Mesenchymal stem cell (in vitro differentiated cells and primary cell): ENCODE measurements at regions not wholly inside any gene's neighbourhood (a gene's known extent, or its start where the extent isn't known, plus 50 kb on each side); places are given as distances from the start of the nearest gene placed in this dataset.

Experiments
- DNase-seq: peaks from one replicate; pipeline ENCODE4 v3.0.0-alpha.2; 2013
- H2AFZ ChIP-seq: one replicate; pipeline ENCODE4 v1.6.1; 2013; ENCODE audit warnings: low read depth, mild to moderate bottlenecking, control low read depth, inconsistent platforms, low read length, moderate library complexity
- H2AK5ac ChIP-seq: 2 replicates; pipeline ENCODE4 v1.6.1; 2013; ENCODE audit warnings: low read length, moderate library complexity, mild to moderate bottlenecking, inconsistent platforms; ENCODE audit not compliant: severe bottlenecking
- H2BK120ac ChIP-seq: one replicate; pipeline ENCODE4 v1.6.1; 2013; ENCODE audit warnings: low read depth, mild to moderate bottlenecking, inconsistent platforms, low read length, moderate library complexity
- H2BK12ac ChIP-seq, 2 experiments: one replicate each; pipeline ENCODE4 v1.6.1; 2013; ENCODE audit warnings: inconsistent platforms in 2 of 2, low read length in 2 of 2, mild to moderate bottlenecking in 2 of 2, moderate library complexity in 2 of 2, control low read depth in 1 of 2
- H2BK15ac ChIP-seq: one replicate; pipeline ENCODE4 v1.6.1; 2013; ENCODE audit warnings: mild to moderate bottlenecking, low read depth, inconsistent platforms; ENCODE audit not compliant: poor library complexity, severe bottlenecking
- H2BK5ac ChIP-seq: 2 replicates; pipeline ENCODE4 v1.6.1; 2013; ENCODE audit warnings: low read depth, mild to moderate bottlenecking, low read length, control low read depth, inconsistent platforms; ENCODE audit not compliant: poor library complexity, severe bottlenecking
- H3K14ac ChIP-seq, 2 experiments: one replicate each; pipeline ENCODE4 v1.6.1; 2013; ENCODE audit warnings: inconsistent platforms in 2 of 2, low read length in 2 of 2, control low read depth in 1 of 2, mild to moderate bottlenecking in 1 of 2, moderate library complexity in 1 of 2
- H3K18ac ChIP-seq, 2 experiments: one replicate each; pipeline ENCODE4 v1.6.1; 2013; ENCODE audit warnings: inconsistent platforms in 2 of 2, low read length in 2 of 2, control low read depth in 1 of 2, low read depth in 1 of 2, mild to moderate bottlenecking in 1 of 2
- H3K23ac ChIP-seq, 2 experiments: one replicate each; pipeline ENCODE4 v1.6.1; 2013; ENCODE audit warnings: inconsistent platforms in 2 of 2, low read length in 2 of 2, mild to moderate bottlenecking in 2 of 2, moderate library complexity in 2 of 2, control low read depth in 1 of 2
- H3K27ac ChIP-seq: 2 replicates; pipeline ENCODE4 v1.5.1; 2013; ENCODE audit warnings: mild to moderate bottlenecking, moderate library complexity, low read length, control low read depth, inconsistent platforms; ENCODE audit not compliant: poor library complexity, severe bottlenecking
- H3K27me3 ChIP-seq, 2 experiments: 2 replicates each; pipeline versions ENCODE4 v1.6.1 to v1.7.0; 2013; ENCODE audit warnings: low read length in 2 of 2, mild to moderate bottlenecking in 2 of 2, moderate library complexity in 2 of 2, control low read depth in 1 of 2, inconsistent platforms in 1 of 2; ENCODE audit not compliant: control insufficient read depth in 1 of 2, insufficient read depth in 1 of 2
- H3K36me3 ChIP-seq, 2 experiments: 2 replicates each; pipeline versions ENCODE4 v1.6.1 to v1.7.0; 2013; ENCODE audit warnings: low read length in 2 of 2, control low read depth in 1 of 2, inconsistent platforms in 1 of 2, low read depth in 1 of 2, mild to moderate bottlenecking in 1 of 2; ENCODE audit not compliant: insufficient read depth in 2 of 2, control insufficient read depth in 1 of 2
- H3K4ac ChIP-seq, 2 experiments: one replicate each; pipeline ENCODE4 v1.6.1; 2013; ENCODE audit warnings: inconsistent platforms in 2 of 2, low read length in 2 of 2, mild to moderate bottlenecking in 2 of 2, moderate library complexity in 2 of 2, control low read depth in 1 of 2, low read depth in 1 of 2
- H3K4me1 ChIP-seq: 2 replicates; pipeline ENCODE4 v1.6.1; 2013; ENCODE audit warnings: low read depth, low read length, control low read depth; ENCODE audit not compliant: control insufficient read depth, insufficient read depth
- H3K4me2 ChIP-seq: 2 replicates; pipeline ENCODE4 v1.6.1; 2013; ENCODE audit warnings: low read length, mild to moderate bottlenecking, inconsistent platforms; ENCODE audit not compliant: poor library complexity, severe bottlenecking
- H3K4me3 ChIP-seq, 2 experiments: 2 replicates each; pipeline versions ENCODE4 v1.5.1 to v1.7.0; 2013; ENCODE audit warnings: low read length in 2 of 2, mild to moderate bottlenecking in 2 of 2, control low read depth in 1 of 2, low read depth in 1 of 2; ENCODE audit not compliant: insufficient read depth in 1 of 2
- H3K79me1 ChIP-seq: replicated peaks from 2 replicates; pipeline ENCODE4 v1.6.1; 2013; ENCODE audit warnings: mild to moderate bottlenecking, control low read depth, low read length, inconsistent platforms; ENCODE audit not compliant: poor library complexity, severe bottlenecking
- H3K9ac ChIP-seq: 2 replicates; pipeline ENCODE4 v1.7.0; 2013; ENCODE audit warnings: mild to moderate bottlenecking, low read length, moderate library complexity
- H3K9me3 ChIP-seq: 2 replicates; pipeline ENCODE4 v1.7.0; 2013; ENCODE audit warnings: mild to moderate bottlenecking, low read length; ENCODE audit not compliant: control insufficient read depth
- H4K8ac ChIP-seq: one replicate; pipeline ENCODE4 v1.6.1; 2013; ENCODE audit warnings: inconsistent platforms, mild to moderate bottlenecking, low read length, moderate library complexity
- H4K91ac ChIP-seq: one replicate; pipeline ENCODE4 v1.6.1; 2013; ENCODE audit warnings: mild to moderate bottlenecking, low read length, inconsistent platforms
- WGBS: methylation state at CpG from one replicate; pipeline ENCODE4 v1.1.7; 2013; ENCODE audit warnings: mixed read lengths; 5-methylcytosine and 5-hydroxymethylcytosine counted together

DNA sequence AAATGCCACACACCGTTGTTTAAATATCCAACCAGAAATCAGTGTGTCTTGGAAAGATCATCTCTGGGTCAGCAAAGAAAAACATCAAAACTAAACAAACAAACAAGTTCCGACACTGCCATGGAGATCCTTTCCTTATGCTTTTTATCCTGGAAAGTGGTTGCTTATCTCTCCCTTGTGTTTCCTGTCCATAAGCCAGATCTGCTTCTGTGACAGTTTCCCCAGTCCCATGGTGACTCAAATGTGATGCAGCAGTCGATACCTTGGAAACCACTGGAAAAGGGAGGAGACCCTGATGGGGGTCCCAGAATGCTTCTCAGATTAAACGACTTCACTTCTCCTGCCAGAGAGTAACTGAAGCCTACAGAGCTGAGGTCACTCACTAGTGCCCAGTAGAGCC is 94.7 kb downstream of the DMRTA2 start:
- DNase-seq, result no peak
- Histone ChIP-seq H3K79me1 (no peaks in the 10 kb centered on the region), H3K27me3 (peaks cover 17 to 33% of the 10 kb centered on the region in 2 experiments), H3K4me1 (peaks cover 8% of the 10 kb centered on the region), H3K27ac (no peak overlapping the region), H3K9me3 (no peaks in the 10 kb centered on the region), H2AFZ (no peak overlapping the region), H2BK15ac (no peak overlapping the region), H3K9ac (no peak overlapping the region), H2BK12ac (no peak overlapping the region), H2AK5ac (no peak overlapping the region), H4K91ac (no peak overlapping the region), H3K23ac (no peak overlapping the region), H3K14ac (no peak overlapping the region), H4K8ac (no peak overlapping the region), H2BK5ac (no peak overlapping the region), H3K4ac (no peak overlapping the region), H3K4me2 (no peak overlapping the region), H3K18ac (no peak overlapping the region), H3K4me3 (no peak overlapping the region), H2BK120ac (no peak overlapping the region), H3K36me3 (no peaks in the 10 kb centered on the region)
- WGBS, result 47% methylated on average over 4 of the region's 4 CpGs

DNA sequence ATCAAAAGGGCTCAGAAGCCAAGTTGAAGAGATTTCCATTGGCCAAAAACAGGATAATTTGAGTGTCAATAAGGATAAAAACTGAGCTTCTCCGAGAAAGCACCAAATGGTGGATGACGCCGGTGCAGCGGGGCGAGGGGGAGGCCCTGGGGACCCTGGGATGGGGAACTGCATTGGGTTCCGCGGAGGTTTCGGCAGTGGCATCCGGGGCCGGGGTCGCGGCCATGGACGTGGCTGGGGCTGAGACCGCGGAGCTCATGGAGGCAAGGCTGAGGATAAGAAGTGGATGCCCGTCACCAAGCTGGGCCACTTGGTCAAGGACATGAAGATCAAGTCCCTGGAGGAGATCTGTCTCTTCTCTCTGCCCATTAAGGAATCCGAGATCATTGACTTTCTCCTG is 97.2 kb downstream of the DMRTA2 start:
- no peak overlapping the region for H3K4ac ChIP-seq
- no peak overlapping the region for H2BK15ac ChIP-seq
- no peak overlapping the region for H3K14ac ChIP-seq
- WGBS, result 95% methylated on average over 17 of the region's 17 CpGs
- H4K91ac ChIP-seq, result no peak overlapping the region
- no peak overlapping the region for H3K23ac ChIP-seq
- no peak overlapping the region for H3K4me3 ChIP-seq
- H2AFZ ChIP-seq, result no peak overlapping the region
- no peak overlapping the region for H2BK120ac ChIP-seq
- peaks cover 11 to 14% of the 10 kb centered on the region in 2 experiments for H3K27me3 ChIP-seq
- H3K36me3 ChIP-seq, result no peaks in the 10 kb centered on the region
- H3K4me1 ChIP-seq, result no peaks in the 10 kb centered on the region
- H2BK5ac ChIP-seq, result no peak overlapping the region
- no peak overlapping the region for H3K9ac ChIP-seq
- no peak for DNase-seq
- H3K27ac ChIP-seq, result no peak overlapping the region
- H4K8ac ChIP-seq, result no peak overlapping the region
- no peak overlapping the region for H3K4me2 ChIP-seq
- H3K79me1 ChIP-seq, result no peaks in the 10 kb centered on the region
- no peak overlapping the region for H2BK12ac ChIP-seq
- no peak overlapping the region for H3K18ac ChIP-seq
- no peaks in the 10 kb centered on the region for H3K9me3 ChIP-seq
- no peak overlapping the region for H2AK5ac ChIP-seq

DNA sequence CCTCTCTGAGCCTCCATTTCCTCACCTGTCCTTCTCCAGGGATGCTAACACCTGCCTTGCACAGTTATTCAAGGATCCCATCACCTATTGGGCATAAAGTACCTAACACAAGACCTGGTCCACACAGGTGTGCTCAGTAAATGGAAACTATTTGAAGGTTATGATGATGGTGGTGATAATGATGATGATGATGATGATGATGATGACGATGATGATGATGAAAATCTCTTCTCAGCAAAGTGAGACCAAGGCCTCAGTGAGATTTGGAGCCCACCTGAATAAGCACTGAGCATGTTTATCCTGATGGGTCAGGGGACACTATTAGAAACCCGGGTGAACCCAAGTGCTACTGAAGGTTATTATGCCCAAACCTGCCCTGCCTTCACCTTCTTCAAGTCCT is 100.7 kb downstream of the DMRTA2 start:
- H2BK120ac ChIP-seq, result no peak overlapping the region
- no peak overlapping the region for H2BK12ac ChIP-seq
- H3K4ac ChIP-seq, result no peak overlapping the region
- no peak overlapping the region for H2BK5ac ChIP-seq
- H3K36me3 ChIP-seq, result no peaks in the 10 kb centered on the region
- H4K8ac ChIP-seq, result no peak overlapping the region
- H3K14ac ChIP-seq, result no peak overlapping the region
- no peak overlapping the region for H2AFZ ChIP-seq
- no peak overlapping the region for H3K4me3 ChIP-seq
- H3K23ac ChIP-seq, result no peak overlapping the region
- H3K79me1 ChIP-seq, result no peaks in the 10 kb centered on the region
- no peak overlapping the region for H2AK5ac ChIP-seq
- no peak for DNase-seq
- no peak overlapping the region for H3K9ac ChIP-seq
- no peak overlapping the region for H4K91ac ChIP-seq
- no peaks in the 10 kb centered on the region for H3K9me3 ChIP-seq
- H3K27me3 ChIP-seq, result no peaks in the 10 kb centered on the region
- no peaks in the 10 kb centered on the region for H3K4me1 ChIP-seq
- WGBS, result 43% methylated on average over 2 of the region's 2 CpGs
- H3K27ac ChIP-seq, result no peak overlapping the region
- no peak overlapping the region for H2BK15ac ChIP-seq
- H3K4me2 ChIP-seq, result no peak overlapping the region
- H3K18ac ChIP-seq, result no peak overlapping the region

DNA sequence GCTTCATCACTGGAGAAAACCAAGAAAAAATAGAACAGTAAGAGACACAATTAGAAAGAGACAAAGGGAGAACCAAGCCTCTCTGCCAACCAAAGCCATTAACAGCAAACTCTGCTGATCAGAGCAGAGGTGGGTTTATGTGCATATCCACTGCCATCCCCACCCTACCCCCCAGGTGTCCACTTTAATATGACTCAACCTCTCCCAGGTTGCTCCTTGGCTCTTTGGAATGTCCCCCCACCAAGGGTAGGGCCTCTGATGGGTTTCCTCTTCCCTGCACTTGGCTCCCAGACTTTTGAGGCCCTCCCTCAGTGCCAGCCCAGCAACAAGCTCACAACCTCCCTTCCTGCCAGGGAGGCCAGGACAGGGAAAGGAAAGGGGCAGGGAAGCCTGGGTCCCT is 104.8 kb downstream of the DMRTA2 start:
- DNase-seq, result no peak
- Histone ChIP-seq H2BK5ac (no peak overlapping the region), H3K27ac (no peak overlapping the region), H3K4ac (no peak overlapping the region), H2BK15ac (no peak overlapping the region), H3K4me2 (no peak overlapping the region), H4K91ac (no peak overlapping the region), H3K27me3 (no peaks in the 10 kb centered on the region), H2BK120ac (no peak overlapping the region), H3K18ac (no peak overlapping the region), H4K8ac (no peak overlapping the region), H3K4me3 (no peak overlapping the region), H3K9me3 (no peaks in the 10 kb centered on the region), H3K9ac (no peak overlapping the region), H2BK12ac (no peak overlapping the region), H3K36me3 (no peaks in the 10 kb centered on the region), H3K23ac (no peak overlapping the region), H2AFZ (no peak overlapping the region), H3K14ac (no peak overlapping the region), H3K4me1 (no peaks in the 10 kb centered on the region), H2AK5ac (no peak overlapping the region), H3K79me1 (no peaks in the 10 kb centered on the region)
